Rectal smooth muscle tissue (tissue), 1 donor: ENCODE measurements at regions not wholly inside any gene's neighbourhood (a gene's known extent, or its start where the extent isn't known, plus 50 kb on each side); places are given as distances from the start of the nearest gene placed in this dataset.

Source experiments
- H3K27ac ChIP-seq: one replicate; pipeline ENCODE4 v1.7.0; 2013; ENCODE audit warnings: low read depth, low read length, inconsistent platforms
- H3K27me3 ChIP-seq: one replicate; pipeline ENCODE4 v1.7.0; 2013; ENCODE audit warnings: low read length; ENCODE audit not compliant: control insufficient read depth, insufficient read depth
- H3K36me3 ChIP-seq: one replicate; pipeline ENCODE4 v1.7.0; 2013; ENCODE audit warnings: low read length; ENCODE audit not compliant: control insufficient read depth, insufficient read depth
- H3K4me1 ChIP-seq: one replicate; pipeline ENCODE4 v1.7.0; 2013; ENCODE audit warnings: low read length; ENCODE audit not compliant: control insufficient read depth, insufficient read depth
- H3K4me3 ChIP-seq: one replicate; pipeline ENCODE4 v1.7.0; 2013; ENCODE audit warnings: low read length
- H3K9ac ChIP-seq: one replicate; pipeline ENCODE4 v1.7.0; 2013; ENCODE audit warnings: low read length

DNA sequence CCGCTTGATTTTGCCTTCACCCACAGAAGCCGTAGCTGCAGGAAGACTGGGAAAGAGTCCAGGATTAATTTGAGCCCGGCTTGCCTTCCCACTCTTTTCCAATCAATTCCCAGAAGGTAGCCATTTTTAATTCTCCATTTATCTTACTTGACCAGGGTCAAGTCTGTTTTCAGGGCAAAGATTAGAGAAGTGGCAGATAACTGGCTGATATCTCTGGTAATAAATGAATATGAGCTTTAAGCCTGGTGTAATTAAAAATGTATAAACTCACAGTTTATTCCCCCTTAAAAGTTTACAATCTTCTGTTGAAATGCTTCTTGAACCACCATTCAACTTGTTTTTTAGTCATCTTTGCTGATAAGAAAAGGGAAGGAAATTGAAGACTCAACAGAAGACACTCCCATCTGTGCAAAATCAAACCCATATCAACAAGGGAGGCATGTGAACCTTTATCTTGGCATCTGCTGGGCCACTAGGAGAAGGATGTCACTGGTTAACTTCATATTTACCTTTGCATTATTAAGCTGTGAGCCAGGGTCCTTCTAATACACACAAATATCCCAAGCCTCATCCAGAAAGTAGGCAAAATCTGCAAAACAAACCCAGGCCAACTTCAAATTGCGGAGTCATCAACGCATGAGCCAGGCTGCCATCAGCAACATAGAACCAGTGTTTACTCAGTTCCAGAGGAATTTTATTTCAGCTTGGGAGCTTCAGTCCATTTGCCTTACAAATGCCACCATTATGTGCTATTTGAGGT, 314.6 kb upstream of the MAF start:
- Histone ChIP-seq H3K4me3 (no peak overlapping the region), H3K4me1 (no peaks in the 10 kb centered on the region), H3K36me3 (no peaks in the 10 kb centered on the region), H3K27me3 (no peaks in the 10 kb centered on the region), H3K27ac (no peak overlapping the region), H3K9ac (no peak overlapping the region)

DNA sequence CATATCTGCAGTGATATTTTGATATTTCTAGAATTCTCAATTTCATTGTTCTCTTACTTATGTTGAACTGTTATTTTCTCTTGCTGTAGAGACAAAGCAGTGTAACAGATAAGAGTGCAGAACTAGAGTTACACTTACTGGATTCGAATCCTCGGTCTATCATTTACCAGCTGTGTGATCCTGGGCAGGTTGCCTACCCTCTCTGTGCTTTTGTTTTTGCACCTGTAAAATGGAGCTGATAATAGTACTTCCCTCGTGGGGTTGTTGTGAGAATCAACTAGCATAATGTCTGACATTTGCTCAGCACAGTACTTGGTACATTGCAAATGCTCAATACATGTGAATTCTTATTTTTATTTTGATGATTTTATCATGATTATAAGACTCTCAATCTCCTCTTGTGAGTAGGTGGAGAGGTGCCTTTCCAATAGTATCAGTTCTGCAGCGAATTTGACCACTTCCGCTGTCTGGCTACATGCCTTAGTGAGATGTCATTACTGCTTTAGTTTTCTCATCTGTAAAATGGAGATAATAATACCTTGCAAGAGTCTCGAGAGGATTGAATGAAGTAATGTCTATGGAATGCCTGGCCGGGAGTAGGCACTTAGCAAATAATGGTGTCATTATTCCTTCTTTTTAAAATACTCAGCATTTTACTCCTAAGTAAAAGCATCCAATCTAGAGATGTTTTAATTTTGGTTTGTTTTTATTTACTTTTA, 312.2 kb upstream of the MAF start:
- H3K36me3 ChIP-seq: no peaks in the 10 kb centered on the region
- no peaks in the 10 kb centered on the region for H3K27me3 ChIP-seq
- H3K4me3 ChIP-seq: no peak overlapping the region
- H3K9ac ChIP-seq: no peak overlapping the region
- no peaks in the 10 kb centered on the region for H3K4me1 ChIP-seq
- H3K27ac ChIP-seq: no peak overlapping the region

DNA sequence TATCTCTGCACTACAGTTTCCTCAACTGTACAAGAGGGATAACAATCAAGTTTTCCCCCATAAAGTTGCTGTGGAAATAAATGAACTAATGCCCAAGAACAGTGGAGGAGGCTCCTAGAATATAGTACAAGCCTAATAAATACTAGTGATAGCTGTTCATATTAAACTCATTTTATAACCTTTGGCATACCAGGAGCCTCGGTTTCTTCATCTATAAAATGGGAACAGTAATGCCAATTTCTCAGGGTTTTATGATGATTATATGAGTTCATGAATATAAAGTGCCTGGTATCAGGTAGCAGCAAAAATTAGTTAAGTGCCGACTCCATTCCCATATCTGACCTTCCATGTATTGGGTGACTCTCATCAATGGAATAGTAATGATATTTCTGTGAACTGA, 311.1 kb upstream of the MAF start:
- no peak overlapping the region for H3K9ac ChIP-seq
- no peaks in the 10 kb centered on the region for H3K4me1 ChIP-seq
- no peak overlapping the region for H3K27ac ChIP-seq
- H3K4me3 ChIP-seq: no peak overlapping the region
- no peaks in the 10 kb centered on the region for H3K36me3 ChIP-seq
- H3K27me3 ChIP-seq: no peaks in the 10 kb centered on the region

DNA sequence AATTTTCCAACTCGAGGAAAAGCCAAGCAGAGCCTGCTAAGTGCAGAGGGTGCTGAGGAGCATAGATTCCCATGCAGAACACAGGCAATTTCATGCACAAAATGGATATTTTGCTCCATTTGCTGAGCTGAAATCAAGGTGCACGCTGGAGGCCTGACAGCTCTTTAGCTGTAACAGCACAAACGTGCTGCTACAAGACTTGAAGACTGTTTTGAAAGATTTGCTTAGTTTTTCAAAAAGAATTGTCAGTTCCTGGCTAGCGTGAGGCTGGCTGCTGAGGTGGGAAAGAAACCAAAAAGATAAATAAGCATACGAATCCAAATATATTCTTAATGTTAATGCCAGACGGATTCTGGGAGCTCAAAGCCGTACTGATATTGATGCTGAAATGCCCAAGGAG, 309.0 kb upstream of the MAF start:
- no peak overlapping the region for H3K27ac ChIP-seq
- no peaks in the 10 kb centered on the region for H3K4me1 ChIP-seq
- H3K36me3 ChIP-seq: no peaks in the 10 kb centered on the region
- H3K9ac ChIP-seq: no peak overlapping the region
- no peaks in the 10 kb centered on the region for H3K27me3 ChIP-seq
- no peak overlapping the region for H3K4me3 ChIP-seq

DNA sequence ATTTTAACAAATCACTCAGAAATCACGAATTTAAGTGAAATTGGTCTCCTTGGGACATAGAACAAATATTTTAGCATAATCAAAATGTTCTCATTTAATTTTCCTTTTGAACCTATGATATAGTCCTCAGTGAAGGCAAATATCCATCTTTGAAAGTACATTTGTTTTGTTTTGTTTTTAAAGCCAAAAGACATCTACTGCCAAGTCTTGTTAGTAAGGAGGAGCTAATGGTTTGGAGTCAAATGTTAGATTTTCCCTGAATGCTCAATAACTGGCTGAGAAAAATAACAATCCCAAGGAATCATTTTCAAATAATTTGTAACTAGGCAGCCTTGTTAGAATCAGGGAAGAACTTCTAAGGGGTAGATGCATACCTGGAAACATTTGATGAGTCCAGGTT, 302.9 kb upstream of the MAF start:
- H3K36me3 ChIP-seq: no peaks in the 10 kb centered on the region
- H3K27me3 ChIP-seq: no peaks in the 10 kb centered on the region
- H3K27ac ChIP-seq: no peak overlapping the region
- no peak overlapping the region for H3K4me3 ChIP-seq
- H3K9ac ChIP-seq: no peak overlapping the region
- H3K4me1 ChIP-seq: no peaks in the 10 kb centered on the region

DNA sequence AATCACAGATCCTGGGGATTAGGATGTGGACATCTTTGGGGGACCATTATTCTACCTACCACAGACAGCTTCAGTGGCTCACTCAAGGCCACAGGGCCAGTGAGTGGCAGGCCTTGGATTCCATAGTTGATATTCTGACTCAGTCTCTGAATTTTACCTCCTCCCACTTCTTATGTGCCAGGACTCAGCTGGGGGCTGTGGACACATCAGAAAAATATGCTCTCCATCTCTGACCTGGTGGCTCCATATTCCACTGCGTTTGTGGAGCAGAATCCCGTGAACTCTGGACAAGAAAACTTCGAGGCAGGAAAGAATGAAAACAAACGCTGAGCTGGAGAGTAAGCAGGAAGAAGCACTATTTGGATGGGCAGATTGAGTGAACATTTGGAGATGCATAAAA, 301.8 kb upstream of the MAF start:
- Histone ChIP-seq H3K27ac (no peak overlapping the region), H3K4me3 (no peak overlapping the region), H3K36me3 (no peaks in the 10 kb centered on the region), H3K4me1 (no peaks in the 10 kb centered on the region), H3K27me3 (no peaks in the 10 kb centered on the region), H3K9ac (no peak overlapping the region)

DNA sequence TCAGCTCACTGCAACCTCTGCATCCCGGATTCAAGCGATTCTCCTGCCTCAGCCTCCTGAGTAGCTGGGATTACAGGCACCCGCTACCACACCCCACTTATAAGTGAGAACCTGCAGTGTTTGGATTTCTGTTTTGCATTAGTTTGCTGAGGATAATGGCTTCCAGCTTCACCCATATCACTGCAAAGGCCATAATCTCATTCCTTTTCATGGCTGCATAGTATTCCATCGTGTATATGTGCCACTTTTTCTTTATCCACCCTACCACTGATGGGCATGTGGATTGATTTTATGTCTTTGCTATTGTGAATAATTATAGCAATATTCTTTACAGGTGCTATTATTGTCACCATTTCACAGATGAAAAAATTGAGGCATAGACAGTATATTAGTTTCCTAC, 301.0 kb upstream of the MAF start:
- no peak overlapping the region for H3K9ac ChIP-seq
- H3K27me3 ChIP-seq: no peaks in the 10 kb centered on the region
- H3K4me1 ChIP-seq: no peaks in the 10 kb centered on the region
- H3K4me3 ChIP-seq: no peak overlapping the region
- H3K36me3 ChIP-seq: no peaks in the 10 kb centered on the region
- no peak overlapping the region for H3K27ac ChIP-seq

DNA sequence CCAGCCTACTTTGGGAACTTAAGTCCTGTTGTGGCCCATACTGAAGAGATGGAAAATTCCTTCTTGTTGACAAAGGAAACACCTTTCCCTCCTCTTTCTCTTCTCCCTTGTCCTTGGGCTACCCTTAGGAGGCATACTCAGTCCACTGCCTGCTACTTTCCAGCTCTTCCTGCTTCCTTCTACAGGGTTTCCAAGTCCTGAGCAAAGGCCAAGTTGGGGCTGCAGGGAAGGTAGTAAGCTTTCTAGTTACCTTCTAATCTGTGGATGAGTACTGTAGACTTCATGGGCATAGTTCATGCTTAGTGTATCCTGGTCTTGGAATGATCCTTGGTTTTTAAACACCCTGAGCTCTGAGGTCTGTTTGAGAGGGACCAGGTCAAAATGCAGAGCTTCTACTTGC, 299.2 kb upstream of the MAF start:
- Histone ChIP-seq H3K9ac (no peak overlapping the region), H3K36me3 (no peaks in the 10 kb centered on the region), H3K27ac (no peak overlapping the region), H3K4me3 (no peak overlapping the region), H3K27me3 (no peaks in the 10 kb centered on the region), H3K4me1 (no peaks in the 10 kb centered on the region)

DNA sequence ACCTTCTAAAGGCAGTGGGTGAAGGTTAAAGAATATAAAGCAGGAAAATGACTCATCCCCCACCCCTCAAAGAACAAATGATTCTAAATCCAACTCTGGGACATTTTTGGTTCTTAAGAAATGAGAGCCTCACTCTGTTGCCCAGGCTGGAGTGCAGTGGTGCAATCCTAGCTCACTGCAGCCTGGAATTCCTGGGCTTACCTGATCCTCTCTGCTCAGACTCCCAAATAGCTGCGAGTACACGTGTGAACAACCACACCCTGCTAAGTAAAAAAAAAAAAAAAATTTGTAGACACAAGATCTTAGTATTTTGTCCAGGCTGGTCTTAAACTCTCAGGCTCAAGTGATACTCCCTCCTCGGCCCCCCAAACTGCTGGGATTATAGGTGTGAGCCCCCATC, 298.8 kb upstream of the MAF start:
- Histone ChIP-seq H3K9ac (no peak overlapping the region), H3K27ac (no peak overlapping the region), H3K4me3 (no peak overlapping the region), H3K27me3 (no peaks in the 10 kb centered on the region), H3K4me1 (no peaks in the 10 kb centered on the region), H3K36me3 (no peaks in the 10 kb centered on the region)

DNA sequence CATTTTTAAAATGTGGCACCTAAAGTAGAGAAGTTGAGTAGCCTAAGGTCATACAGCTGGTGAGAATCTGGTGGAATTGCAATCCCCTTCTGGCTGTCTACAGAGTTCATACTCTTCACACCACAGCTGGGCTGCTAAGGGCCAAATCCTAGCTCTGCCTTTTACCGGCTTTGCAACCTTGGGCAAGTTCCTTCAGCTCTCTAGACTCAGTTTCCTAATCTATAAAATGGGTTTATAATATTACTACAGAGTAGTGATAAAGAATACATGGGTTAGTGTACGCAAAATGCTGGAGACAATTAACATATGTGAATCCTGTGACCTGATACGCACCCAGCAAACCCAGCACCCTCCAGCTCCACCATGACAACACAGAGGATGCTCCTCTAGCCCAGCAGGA, 298.2 kb upstream of the MAF start:
- H3K27me3 ChIP-seq: no peaks in the 10 kb centered on the region
- no peak overlapping the region for H3K27ac ChIP-seq
- H3K9ac ChIP-seq: no peak overlapping the region

DNA sequence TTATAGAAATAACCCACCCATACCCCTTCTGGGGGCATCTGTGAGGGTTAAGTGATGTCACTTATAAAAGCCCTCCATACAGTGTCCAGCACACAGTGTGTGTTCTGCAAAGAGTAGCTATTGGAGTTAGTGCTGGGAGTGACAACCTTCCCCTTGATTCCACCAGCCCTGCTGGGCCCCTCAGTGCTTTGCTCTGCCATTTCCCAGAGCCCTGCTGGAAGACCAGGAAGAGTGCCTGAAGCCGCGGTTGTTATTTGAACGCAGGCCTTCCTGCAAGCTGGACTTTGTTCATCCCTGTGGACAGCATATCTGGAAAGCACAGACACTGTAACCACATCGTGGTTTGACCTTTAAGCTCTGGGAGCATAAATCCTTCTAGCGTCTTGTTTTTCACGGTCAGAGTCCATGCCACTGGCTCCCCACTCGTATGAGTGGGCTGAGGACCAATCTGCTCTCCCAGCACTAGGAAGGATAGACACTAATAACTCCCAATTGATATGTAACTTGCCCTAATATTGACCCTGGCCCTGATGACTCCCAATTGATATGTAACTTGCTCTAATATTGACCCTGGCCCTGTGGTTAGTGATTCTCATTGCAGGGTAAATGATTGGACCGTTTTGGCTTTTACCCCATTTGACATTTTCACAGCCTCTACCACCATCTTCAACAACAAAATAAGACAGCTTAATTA, 297.1 kb upstream of the MAF start:
- Histone ChIP-seq H3K27ac (no peak overlapping the region), H3K4me3 (no peak overlapping the region), H3K4me1 (no peaks in the 10 kb centered on the region), H3K9ac (no peak overlapping the region), H3K27me3 (no peaks in the 10 kb centered on the region), H3K36me3 (no peaks in the 10 kb centered on the region)

More for the DNA sequence above, 298.2 kb upstream of the MAF start:
- Histone ChIP-seq H3K4me3 (no peak overlapping the region), H3K36me3 (no peaks in the 10 kb centered on the region), H3K4me1 (no peaks in the 10 kb centered on the region)

DNA sequence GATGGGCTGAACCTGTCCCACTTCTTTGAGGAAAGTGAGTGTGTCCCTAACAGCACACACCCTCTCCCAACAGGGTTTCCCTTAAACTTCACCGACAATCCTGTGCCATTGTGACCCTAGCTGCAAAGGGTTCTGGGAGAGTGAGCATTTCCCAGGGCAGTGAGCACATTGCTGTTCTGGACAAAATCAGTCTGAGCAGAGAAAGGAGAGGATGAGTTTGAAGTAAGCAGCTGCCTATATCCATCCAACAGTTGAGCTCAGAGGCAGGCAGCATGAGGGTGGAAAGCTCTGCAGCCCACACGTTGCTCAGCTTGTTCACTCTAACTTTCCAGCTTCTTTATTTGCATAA, 296.5 kb upstream of the MAF start:
- H3K27ac ChIP-seq: no peak overlapping the region
- H3K9ac ChIP-seq: no peak overlapping the region
- no peaks in the 10 kb centered on the region for H3K36me3 ChIP-seq
- no peak overlapping the region for H3K4me3 ChIP-seq
- no peaks in the 10 kb centered on the region for H3K4me1 ChIP-seq
- no peaks in the 10 kb centered on the region for H3K27me3 ChIP-seq

DNA sequence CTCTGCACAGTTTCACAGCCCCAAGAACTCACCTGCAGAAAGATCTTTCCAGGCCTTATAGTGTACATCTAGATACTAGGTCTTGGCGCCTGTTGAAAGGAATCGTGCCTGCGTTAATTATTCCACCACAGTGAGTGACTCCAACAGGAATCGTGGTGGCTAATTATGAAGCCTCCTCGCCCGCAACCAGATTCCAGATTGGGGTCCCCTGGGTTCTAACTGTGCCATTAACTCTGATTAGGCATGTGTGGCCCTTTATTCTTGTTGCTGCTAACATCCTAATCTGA, 295.3 kb upstream of the MAF start:
- Histone ChIP-seq H3K36me3 (no peaks in the 10 kb centered on the region), H3K4me3 (no peak overlapping the region), H3K27ac (no peak overlapping the region), H3K4me1 (no peaks in the 10 kb centered on the region), H3K27me3 (no peaks in the 10 kb centered on the region), H3K9ac (no peak overlapping the region)
